Upper lobe of right lung (tissue), 1 donor: ENCODE measurements at regions not wholly inside any gene's neighbourhood (a gene's known extent, or its start where the extent isn't known, plus 50 kb on each side); places are given as distances from the start of the nearest gene placed in this dataset.

Experiments
- ATAC-seq: fragments of 200-7000 bp; cut with Tn5 transposase; one replicate; pipeline ENCODE4 v1.9.1; 2020; ENCODE audit warnings: mild to moderate bottlenecking, moderate library complexity
- DNase-seq: peaks from one replicate; pipeline ENCODE4 v3.0.0-alpha.2; 2020
- H3K27ac ChIP-seq: fragments of 200-600 bp; one replicate; pipeline ENCODE4 v1.8.0; 2022
- H3K27me3 ChIP-seq: fragments of 200-600 bp; one replicate; pipeline ENCODE4 v1.8.0; 2022; ENCODE audit warnings: mild to moderate bottlenecking
- H3K36me3 ChIP-seq: fragments of 200-600 bp; one replicate; pipeline ENCODE4 v1.8.0; 2022
- H3K4me1 ChIP-seq: fragments of 200-600 bp; one replicate; pipeline ENCODE4 v1.8.0; 2022
- H3K4me3 ChIP-seq: fragments of 200-600 bp; one replicate; pipeline ENCODE4 v1.8.0; 2022; ENCODE audit warnings: mild to moderate bottlenecking
- H3K9me3 ChIP-seq: fragments of 200-600 bp; one replicate; pipeline ENCODE4 v1.8.0; 2022
- CTCF ChIP-seq: fragments of 200-600 bp; IDR thresholded peaks from one replicate; pipeline ENCODE4 v1.8.0; 2022; ENCODE audit warnings: antibody characterized with exemption
- intact Hi-C: fragments of 100-400 bp; cut with DNase I; formaldehyde crosslinking; loops from one replicate; pipeline ENCODE4 v1.11.0; 2022
- donor health status: DM: no; HTN: yes; CAD: no; lungs with severe emphysema.

- no peak overlapping the region for H3K4me3 ChIP-seq
- H3K4me1 ChIP-seq, result no peaks in the 10 kb centered on the region
- no peak overlapping the region for H3K27ac ChIP-seq
- H3K9me3 ChIP-seq, result no peaks in the 10 kb centered on the region
- no peaks in the 10 kb centered on the region for H3K36me3 ChIP-seq
- H3K27me3 ChIP-seq, result no peaks in the 10 kb centered on the region
- DNase-seq (no peak), ATAC-seq (no peak)
- intact Hi-C loops, result no loop called here
- TF ChIP-seq CTCF, result no peak
Measured at GRCh38 chr6:109315341-109316110, 66.7 kb downstream of the CD164 start.

- intact Hi-C loops, result no loop called here
- no peak for TF ChIP-seq CTCF
- ATAC-seq, result no peak
Measured at GRCh38 chr6:109314313-109314712, 68.0 kb downstream of the CD164 start.

GRCh38 chr6:109313139-109313538, 69.1 kb downstream of the CD164 start:
- H3K27me3 ChIP-seq, result no peaks in the 10 kb centered on the region
- intact Hi-C loops, result no loop called here

More at GRCh38 chr6:109314313-109314712, 68.0 kb downstream of the CD164 start:
- no peak overlapping the region for H3K27ac ChIP-seq
- no peaks in the 10 kb centered on the region for H3K27me3 ChIP-seq
- no peak for DNase-seq
- H3K36me3 ChIP-seq, result no peaks in the 10 kb centered on the region
- H3K4me3 ChIP-seq, result no peak overlapping the region
- H3K4me1 ChIP-seq, result no peaks in the 10 kb centered on the region
- no peaks in the 10 kb centered on the region for H3K9me3 ChIP-seq

GRCh38 chr6:109311471-109311870, 70.8 kb downstream of the CD164 start:
- Histone ChIP-seq H3K27ac (no peak overlapping the region), H3K36me3 (no peaks in the 10 kb centered on the region), H3K4me3 (no peak overlapping the region), H3K4me1 (no peaks in the 10 kb centered on the region), H3K27me3 (no peaks in the 10 kb centered on the region), H3K9me3 (no peaks in the 10 kb centered on the region)
- ATAC-seq (no peak), DNase-seq (no peak)
- intact Hi-C loops, result no loop called here
- TF ChIP-seq CTCF, result no peak

More at GRCh38 chr6:109313139-109313538, 69.1 kb downstream of the CD164 start:
- no peaks in the 10 kb centered on the region for H3K9me3 ChIP-seq
- no peak for TF ChIP-seq CTCF
- no peak overlapping the region for H3K4me3 ChIP-seq
- H3K4me1 ChIP-seq, result no peaks in the 10 kb centered on the region
- H3K36me3 ChIP-seq, result no peaks in the 10 kb centered on the region
- DNase-seq (no peak), ATAC-seq (no peak)
- H3K27ac ChIP-seq, result no peak overlapping the region

- H3K27me3 ChIP-seq, result no peaks in the 10 kb centered on the region
- TF ChIP-seq CTCF, result no peak
- H3K4me3 ChIP-seq, result no peak overlapping the region
- H3K9me3 ChIP-seq, result no peaks in the 10 kb centered on the region
- DNase-seq (no peak), ATAC-seq (no peak)
- H3K4me1 ChIP-seq, result no peaks in the 10 kb centered on the region
- no peak overlapping the region for H3K27ac ChIP-seq
- H3K36me3 ChIP-seq, result no peaks in the 10 kb centered on the region
- intact Hi-C loops, result no loop called here
Measured at GRCh38 chr6:109309917-109310316, 72.3 kb downstream of the CD164 start.
